GM23338 (cell line): ENCODE measurements at regions not wholly inside any gene's neighbourhood (a gene's known extent, or its start where the extent isn't known, plus 50 kb on each side); places are given as distances from the start of the nearest gene placed in this dataset.

Experiments
- ATAC-seq: fragments of 200-7000 bp; cut with Tn5 transposase; 3 replicates; pipeline ENCODE4 v1.9.1; 2020
- DNase-seq: peaks from one replicate; pipeline ENCODE4 v3.0.0-alpha.2; 2015; ENCODE audit warnings: low spot score
- H2AFZ ChIP-seq: fragments of 200-600 bp; sonication (generic); 2 replicates; pipeline ENCODE4 v1.8.0; 2016; ENCODE audit warnings: antibody characterized with exemption, mild to moderate bottlenecking, moderate library complexity
- H3F3A ChIP-seq: fragments of 200-600 bp; sonication (generic); replicated peaks from 2 replicates; pipeline ENCODE4 v1.8.0; 2017; ENCODE audit warnings: antibody characterized with exemption, mixed run types, low read depth
- H3K27ac ChIP-seq: fragments of 200-600 bp; sonication (generic); 2 replicates; pipeline ENCODE4 v1.6.1; 2016; ENCODE audit warnings: low read depth
- H3K27me3 ChIP-seq: fragments of 200-600 bp; sonication (generic); 2 replicates; pipeline ENCODE4 v1.8.0; 2016; ENCODE audit warnings: mild to moderate bottlenecking, mixed run types, moderate library complexity; ENCODE audit not compliant: insufficient read depth
- H3K36me3 ChIP-seq: fragments of 200-600 bp; sonication (generic); 2 replicates; pipeline ENCODE4 v1.8.0; 2016; ENCODE audit warnings: mild to moderate bottlenecking; ENCODE audit not compliant: insufficient read depth
- H3K4me1 ChIP-seq: fragments of 200-600 bp; sonication (generic); 2 replicates; pipeline ENCODE4 v1.8.0; 2016; ENCODE audit warnings: mild to moderate bottlenecking, moderate library complexity; ENCODE audit not compliant: insufficient read depth
- H3K4me2 ChIP-seq: fragments of 200-600 bp; sonication (generic); 2 replicates; pipeline ENCODE4 v1.7.1; 2017; ENCODE audit warnings: mixed run types
- H3K4me3 ChIP-seq: fragments of 200-600 bp; sonication (generic); 2 replicates; pipeline ENCODE4 v1.6.1; 2016; ENCODE audit warnings: mixed run types
- H3K79me2 ChIP-seq: fragments of 200-600 bp; sonication (generic); replicated peaks from 2 replicates; pipeline ENCODE4 v1.8.0; 2017; ENCODE audit warnings: mild to moderate bottlenecking; ENCODE audit not compliant: insufficient read depth
- H3K9me2 ChIP-seq: fragments of 200-600 bp; sonication (generic); 2 replicates; pipeline ENCODE4 v1.8.0; 2017; ENCODE audit not compliant: insufficient read depth
- H4K20me1 ChIP-seq: fragments of 200-600 bp; sonication (generic); replicated peaks from 2 replicates; pipeline ENCODE4 v1.8.0; 2017; ENCODE audit warnings: mild to moderate bottlenecking; ENCODE audit not compliant: insufficient read depth
- H3K27ac Mint-ChIP-seq: 2 replicates; pipeline ENCODE4 v1.8.0; 2020; ENCODE audit warnings: inconsistent platforms, mild to moderate bottlenecking, moderate library complexity, mixed read lengths
- H3K27me3 Mint-ChIP-seq: 3 replicates; pipeline ENCODE4 v1.8.0; 2022; ENCODE audit warnings: low read depth, mild to moderate bottlenecking, moderate library complexity, mixed read lengths, inconsistent platforms; ENCODE audit not compliant: insufficient read depth, poor library complexity
- H3K36me3 Mint-ChIP-seq: 3 replicates; pipeline ENCODE4 v1.8.0; 2021; ENCODE audit warnings: low read depth, mild to moderate bottlenecking, inconsistent platforms, moderate library complexity, mixed read lengths
- H3K4me1 Mint-ChIP-seq: 3 replicates; pipeline ENCODE4 v1.8.0; 2020; ENCODE audit warnings: mild to moderate bottlenecking, inconsistent platforms, mixed read lengths
- H3K4me3 Mint-ChIP-seq: 3 replicates; pipeline ENCODE4 v1.8.0; 2021; ENCODE audit warnings: moderate library complexity, mild to moderate bottlenecking, inconsistent platforms, mixed read lengths
- H3K9me3 Mint-ChIP-seq: 3 replicates; pipeline ENCODE4 v1.8.0; 2020; ENCODE audit warnings: moderate library complexity, mild to moderate bottlenecking, inconsistent platforms, mixed read lengths
- ETS1 ChIP-seq: IDR thresholded peaks from 2 replicates; pipeline ENCODE4 v1.6.1; 2016; ENCODE audit warnings: antibody characterized with exemption
- EZH2phosphoT487 ChIP-seq: fragments of 200-600 bp; sonication (generic); IDR thresholded peaks from one replicate; pipeline ENCODE4 v1.8.1; 2018; ENCODE audit warnings: antibody characterized with exemption; ENCODE audit not compliant: unreplicated experiment
- POLR2AphosphoS5 ChIP-seq: IDR thresholded peaks from 2 replicates; pipeline ENCODE4 v1.6.1; 2016; ENCODE audit warnings: antibody characterized with exemption, low read depth
- STAT1 ChIP-seq: IDR thresholded peaks from one replicate; pipeline ENCODE4 v1.6.1; 2016; ENCODE audit warnings: antibody characterized with exemption; ENCODE audit not compliant: unreplicated experiment
- ZNF114 ChIP-seq: fragments of 250-450 bp; sonication (Bioruptor Pico); IDR thresholded peaks from 2 replicates; pipeline ENCODE4 v1.5.0; 2020; ENCODE audit warnings: mild to moderate bottlenecking, moderate library complexity
- ZNF331 ChIP-seq: fragments of 250-450 bp; sonication (Bioruptor Pico); IDR thresholded peaks from 2 replicates; pipeline ENCODE4 v1.5.0; 2020; ENCODE audit warnings: low read depth, mild to moderate bottlenecking, moderate library complexity
- TF ChIP-seq, protein P1 (sequence below): fragments of 250-450 bp; sonication (Bioruptor Pico); IDR thresholded peaks from 2 replicates; pipeline ENCODE4 v1.5.0; 2020; ENCODE audit warnings: mild to moderate bottlenecking, moderate library complexity
- TF ChIP-seq, protein P2 (sequence below), 2 experiments: fragments of 200-600 bp in 1 of 2; sonication (generic) in 1 of 2; conservative IDR thresholded peaks; 2 replicates each; pipeline versions ENCODE4 v1.5.1 to v1.6.1; 2016 to 2017; ENCODE audit warnings: antibody characterized with exemption in 2 of 2, low read depth in 2 of 2, mild to moderate bottlenecking in 2 of 2, moderate library complexity in 1 of 2

- TF ChIP-seq POLR2AphosphoS5 (no peak), STAT1 (no peak), ZNF114 (CRISPR knock-in tag) (no peak), ZNF331 (CRISPR knock-in tag) (no peak), ETS1 (no peak), EZH2phosphoT487 (no peak)
- TF ChIP-seq, protein P1, sequence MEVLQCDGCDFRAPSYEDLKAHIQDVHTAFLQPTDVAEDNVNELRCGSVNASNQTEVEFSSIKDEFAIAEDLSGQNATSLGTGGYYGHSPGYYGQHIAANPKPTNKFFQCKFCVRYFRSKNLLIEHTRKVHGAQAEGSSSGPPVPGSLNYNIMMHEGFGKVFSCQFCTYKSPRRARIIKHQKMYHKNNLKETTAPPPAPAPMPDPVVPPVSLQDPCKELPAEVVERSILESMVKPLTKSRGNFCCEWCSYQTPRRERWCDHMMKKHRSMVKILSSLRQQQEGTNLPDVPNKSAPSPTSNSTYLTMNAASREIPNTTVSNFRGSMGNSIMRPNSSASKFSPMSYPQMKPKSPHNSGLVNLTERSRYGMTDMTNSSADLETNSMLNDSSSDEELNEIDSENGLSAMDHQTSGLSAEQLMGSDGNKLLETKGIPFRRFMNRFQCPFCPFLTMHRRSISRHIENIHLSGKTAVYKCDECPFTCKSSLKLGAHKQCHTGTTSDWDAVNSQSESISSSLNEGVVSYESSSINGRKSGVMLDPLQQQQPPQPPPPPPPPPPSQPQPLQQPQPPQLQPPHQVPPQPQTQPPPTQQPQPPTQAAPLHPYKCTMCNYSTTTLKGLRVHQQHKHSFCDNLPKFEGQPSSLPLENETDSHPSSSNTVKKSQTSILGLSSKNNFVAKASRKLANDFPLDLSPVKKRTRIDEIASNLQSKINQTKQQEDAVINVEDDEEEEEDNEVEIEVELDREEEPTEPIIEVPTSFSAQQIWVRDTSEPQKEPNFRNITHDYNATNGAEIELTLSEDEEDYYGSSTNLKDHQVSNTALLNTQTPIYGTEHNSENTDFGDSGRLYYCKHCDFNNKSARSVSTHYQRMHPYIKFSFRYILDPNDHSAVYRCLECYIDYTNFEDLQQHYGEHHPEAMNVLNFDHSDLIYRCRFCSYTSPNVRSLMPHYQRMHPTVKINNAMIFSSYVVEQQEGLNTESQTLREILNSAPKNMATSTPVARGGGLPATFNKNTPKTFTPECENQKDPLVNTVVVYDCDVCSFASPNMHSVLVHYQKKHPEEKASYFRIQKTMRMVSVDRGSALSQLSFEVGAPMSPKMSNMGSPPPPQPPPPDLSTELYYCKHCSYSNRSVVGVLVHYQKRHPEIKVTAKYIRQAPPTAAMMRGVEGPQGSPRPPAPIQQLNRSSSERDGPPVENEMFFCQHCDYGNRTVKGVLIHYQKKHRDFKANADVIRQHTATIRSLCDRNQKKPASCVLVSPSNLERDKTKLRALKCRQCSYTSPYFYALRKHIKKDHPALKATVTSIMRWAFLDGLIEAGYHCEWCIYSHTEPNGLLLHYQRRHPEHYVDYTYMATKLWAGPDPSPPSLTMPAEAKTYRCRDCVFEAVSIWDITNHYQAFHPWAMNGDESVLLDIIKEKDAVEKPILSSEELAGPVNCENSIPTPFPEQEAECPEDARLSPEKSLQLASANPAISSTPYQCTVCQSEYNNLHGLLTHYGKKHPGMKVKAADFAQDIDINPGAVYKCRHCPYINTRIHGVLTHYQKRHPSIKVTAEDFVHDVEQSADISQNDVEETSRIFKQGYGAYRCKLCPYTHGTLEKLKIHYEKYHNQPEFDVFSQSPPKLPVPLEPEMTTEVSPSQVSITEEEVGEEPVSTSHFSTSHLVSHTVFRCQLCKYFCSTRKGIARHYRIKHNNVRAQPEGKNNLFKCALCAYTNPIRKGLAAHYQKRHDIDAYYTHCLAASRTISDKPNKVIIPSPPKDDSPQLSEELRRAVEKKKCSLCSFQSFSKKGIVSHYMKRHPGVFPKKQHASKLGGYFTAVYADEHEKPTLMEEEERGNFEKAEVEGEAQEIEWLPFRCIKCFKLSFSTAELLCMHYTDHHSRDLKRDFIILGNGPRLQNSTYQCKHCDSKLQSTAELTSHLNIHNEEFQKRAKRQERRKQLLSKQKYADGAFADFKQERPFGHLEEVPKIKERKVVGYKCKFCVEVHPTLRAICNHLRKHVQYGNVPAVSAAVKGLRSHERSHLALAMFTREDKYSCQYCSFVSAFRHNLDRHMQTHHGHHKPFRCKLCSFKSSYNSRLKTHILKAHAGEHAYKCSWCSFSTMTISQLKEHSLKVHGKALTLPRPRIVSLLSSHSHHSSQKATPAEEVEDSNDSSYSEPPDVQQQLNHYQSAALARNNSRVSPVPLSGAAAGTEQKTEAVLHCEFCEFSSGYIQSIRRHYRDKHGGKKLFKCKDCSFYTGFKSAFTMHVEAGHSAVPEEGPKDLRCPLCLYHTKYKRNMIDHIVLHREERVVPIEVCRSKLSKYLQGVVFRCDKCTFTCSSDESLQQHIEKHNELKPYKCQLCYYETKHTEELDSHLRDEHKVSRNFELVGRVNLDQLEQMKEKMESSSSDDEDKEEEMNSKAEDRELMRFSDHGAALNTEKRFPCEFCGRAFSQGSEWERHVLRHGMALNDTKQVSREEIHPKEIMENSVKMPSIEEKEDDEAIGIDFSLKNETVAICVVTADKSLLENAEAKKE (CRISPR knock-in tag) = no peak
- TF ChIP-seq, protein P2, sequence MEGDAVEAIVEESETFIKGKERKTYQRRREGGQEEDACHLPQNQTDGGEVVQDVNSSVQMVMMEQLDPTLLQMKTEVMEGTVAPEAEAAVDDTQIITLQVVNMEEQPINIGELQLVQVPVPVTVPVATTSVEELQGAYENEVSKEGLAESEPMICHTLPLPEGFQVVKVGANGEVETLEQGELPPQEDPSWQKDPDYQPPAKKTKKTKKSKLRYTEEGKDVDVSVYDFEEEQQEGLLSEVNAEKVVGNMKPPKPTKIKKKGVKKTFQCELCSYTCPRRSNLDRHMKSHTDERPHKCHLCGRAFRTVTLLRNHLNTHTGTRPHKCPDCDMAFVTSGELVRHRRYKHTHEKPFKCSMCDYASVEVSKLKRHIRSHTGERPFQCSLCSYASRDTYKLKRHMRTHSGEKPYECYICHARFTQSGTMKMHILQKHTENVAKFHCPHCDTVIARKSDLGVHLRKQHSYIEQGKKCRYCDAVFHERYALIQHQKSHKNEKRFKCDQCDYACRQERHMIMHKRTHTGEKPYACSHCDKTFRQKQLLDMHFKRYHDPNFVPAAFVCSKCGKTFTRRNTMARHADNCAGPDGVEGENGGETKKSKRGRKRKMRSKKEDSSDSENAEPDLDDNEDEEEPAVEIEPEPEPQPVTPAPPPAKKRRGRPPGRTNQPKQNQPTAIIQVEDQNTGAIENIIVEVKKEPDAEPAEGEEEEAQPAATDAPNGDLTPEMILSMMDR (conservative IDR thresholded peaks at IDR 0.05; ENCODE audit: low read depth in 2 of 2) = no peak
- H3K27me3 Mint-ChIP-seq = peaks cover 2% of the 10 kb centered on the region
- H4K20me1 ChIP-seq = no peaks in the 10 kb centered on the region
- no peak overlapping the region for H3K27ac ChIP-seq
- H3K36me3 ChIP-seq = no peaks in the 10 kb centered on the region
- no peaks in the 10 kb centered on the region for H3K9me2 ChIP-seq
- DNase-seq (no peak), ATAC-seq (no peak)
- H3K27ac Mint-ChIP-seq = no peak overlapping the region
- no peaks in the 10 kb centered on the region for H3K79me2 ChIP-seq
- no peaks in the 10 kb centered on the region; the same call in 2 of the 3 replicates for H3K9me3 Mint-ChIP-seq
- H3K4me3 ChIP-seq = no peak overlapping the region
- H3K27me3 ChIP-seq = no peaks in the 10 kb centered on the region
- no peak overlapping the region for H3K4me3 Mint-ChIP-seq
- H3K36me3 Mint-ChIP-seq = no peaks in the 10 kb centered on the region
- H2AFZ ChIP-seq = no peak overlapping the region
- no peaks in the 10 kb centered on the region for H3K4me1 ChIP-seq
- H3K4me2 ChIP-seq = no peak overlapping the region
- no peaks in the 10 kb centered on the region for H3F3A ChIP-seq
- H3K4me1 Mint-ChIP-seq = no peaks in the 10 kb centered on the region; the same call in 2 of the 3 replicates
Observed at GRCh38 chr7:131272086-131272485, 55.6 kb upstream of the MKLN1 start.
